A673 (cell line): ENCODE measurements at regions not wholly inside any gene's neighbourhood (a gene's known extent, or its start where the extent isn't known, plus 50 kb on each side); places are given as distances from the start of the nearest gene placed in this dataset.

Experiments used
- BruUV-seq: library from RNA; stranded (reverse); fragments of 400-500 nt; replicated peaks from 2 replicates; lab custom pipeline; 2021; lab: Mats Ljungman, UMichigan
- CTCF ChIA-PET: fragments of 300-600 bp; sonication (Branson Sonifier 250); formaldehyde crosslinking; loops from one replicate; lab custom pipeline; 2022; ENCODE audit warnings: antibody characterized with exemption; lab: Charles Lee
- POLR2A ChIA-PET: fragments of 300-600 bp; sonication (Branson Sonifier 250); formaldehyde crosslinking; loops from one replicate; lab custom pipeline; 2022; ENCODE audit warnings: antibody characterized with exemption; ENCODE audit not compliant: low non-redundant PET; lab: Charles Lee
- DNase-seq: peaks from one replicate; pipeline ENCODE4 v3.0.0-alpha.2; 2015; ENCODE audit warnings: low spot score
- H3K27ac ChIP-seq: fragments of 200-600 bp; sonication (generic); 2 replicates; pipeline ENCODE4 v1.5.1; 2016; ENCODE audit warnings: mixed run types, low read depth, mild to moderate bottlenecking, mixed read lengths, antibody characterized with exemption, low read length; ENCODE audit not compliant: poor library complexity, severe bottlenecking
- H3K27me3 ChIP-seq: fragments of 200-600 bp; sonication (generic); replicated peaks from 2 replicates; pipeline ENCODE4 v1.6.1; 2017; ENCODE audit warnings: mixed run types, low read depth, mild to moderate bottlenecking, mixed read lengths, antibody characterized with exemption, low read length; ENCODE audit not compliant: insufficient read depth, poor library complexity
- H3K36me3 ChIP-seq: fragments of 200-600 bp; sonication (generic); 2 replicates; pipeline ENCODE4 v1.6.1; 2016; ENCODE audit warnings: mixed run types, mild to moderate bottlenecking, mixed read lengths, antibody characterized with exemption, low read length; ENCODE audit not compliant: insufficient read depth, poor library complexity, severe bottlenecking
- H3K4me1 ChIP-seq: fragments of 200-600 bp; sonication (generic); 2 replicates; pipeline ENCODE4 v1.6.1; 2017; ENCODE audit warnings: mixed run types, mild to moderate bottlenecking, mixed read lengths, antibody characterized with exemption, low read length; ENCODE audit not compliant: insufficient read depth, poor library complexity, severe bottlenecking
- H3K4me3 ChIP-seq: fragments of 200-600 bp; sonication (generic); 2 replicates; pipeline ENCODE4 v1.5.1; 2016; ENCODE audit warnings: low read depth, mixed run types, mild to moderate bottlenecking, mixed read lengths, low read length; ENCODE audit not compliant: poor library complexity, severe bottlenecking
- H3K9me3 ChIP-seq: fragments of 200-600 bp; sonication (generic); 2 replicates; pipeline ENCODE4 v1.6.1; 2016; ENCODE audit warnings: mixed run types, low read depth, mild to moderate bottlenecking, mixed read lengths, antibody characterized with exemption, low read length; ENCODE audit not compliant: poor library complexity, severe bottlenecking
- CTCF ChIP-seq: fragments of 300-800, 200-600 bp; sonication (generic); conservative IDR thresholded peaks from 2 replicates; pipeline ENCODE4 v1.5.1; 2017; ENCODE audit warnings: low read depth, mild to moderate bottlenecking, antibody characterized with exemption, low read length, moderate library complexity, mixed read lengths
- EZH2 ChIP-seq: fragments of 200-600 bp; sonication (generic); IDR thresholded peaks from 2 replicates; pipeline ENCODE4 v1.6.1; 2017; ENCODE audit warnings: borderline replicate concordance, low read depth, mild to moderate bottlenecking, mixed read lengths, antibody characterized with exemption, low read length; ENCODE audit not compliant: poor library complexity, severe bottlenecking
- intact Hi-C: fragments of 100-400 bp; cut with micrococcal nuclease; formaldehyde crosslinking; loops from one replicate; pipeline ENCODE4 v1.10.0; 2022; ENCODE audit not compliant: unreplicated experiment

- Histone ChIP-seq H3K4me3 (no peak overlapping the region), H3K9me3 (no peaks in the 10 kb centered on the region), H3K27me3 (no peaks in the 10 kb centered on the region), H3K4me1 (peaks cover 6% of the 10 kb centered on the region), H3K36me3 (no peaks in the 10 kb centered on the region), H3K27ac (peak overlapping the region; percentile 83)
- intact Hi-C loops: loop anchor here (1.0 to 10.0 kb wide), 5 partner anchors 56 to 911 kb away; no protein-coding TSS in a partner anchor
- no peak for DNase-seq
- no peak for TF ChIP-seq EZH2
- TF ChIP-seq CTCF: no peak
- ChIA-PET POLR2A (no interaction called here), CTCF (interaction anchor here (0.6 to 1.1 kb wide), 9 partner anchors 55 to 914 kb away, joined by 3 to 11 read pairs (median 5); no protein-coding TSS in a partner anchor)
- BruUV-seq: no TSS peak
Observed at GRCh38 chr1:29793653-29794348, 557.5 kb downstream of the PTPRU start.

GRCh38 chr1:29793101-29793546 lies 556.8 kb downstream of the PTPRU start:
- ChIA-PET POLR2A (interaction anchor here (0.6 kb wide), 1 partner anchor 1121 kb away, joined by 4 read pairs; no protein-coding TSS in a partner anchor), CTCF (interaction anchor here (0.5 to 1.1 kb wide), 11 partner anchors 47 to 915 kb away, joined by 3 to 11 read pairs (median 5); no protein-coding TSS in a partner anchor)
- no TSS peak for BruUV-seq
- Histone ChIP-seq H3K4me1 (peaks cover 6% of the 10 kb centered on the region), H3K9me3 (no peaks in the 10 kb centered on the region), H3K27ac (peak overlapping the region; percentile 83), H3K36me3 (no peaks in the 10 kb centered on the region), H3K27me3 (no peaks in the 10 kb centered on the region), H3K4me3 (no peak overlapping the region)
- intact Hi-C loops: loop anchor here (1.0 to 10.0 kb wide), 5 partner anchors 56 to 912 kb away; no protein-coding TSS in a partner anchor
- TF ChIP-seq EZH2 (no peak), CTCF (peak; percentile 90)
- DNase-seq: peak; percentile 93

GRCh38 chr1:29789910-29790247 lies 553.6 kb downstream of the PTPRU start:
- POLR2A ChIA-PET: no interaction called here
- no peak for TF ChIP-seq EZH2
- TF ChIP-seq CTCF: no peak

More at GRCh38 chr1:29789910-29790247, 553.6 kb downstream of the PTPRU start:
- no peak for DNase-seq
- Histone ChIP-seq H3K4me1 (peaks cover 6% of the 10 kb centered on the region), H3K27me3 (no peaks in the 10 kb centered on the region), H3K27ac (no peak overlapping the region), H3K9me3 (no peaks in the 10 kb centered on the region), H3K4me3 (no peak overlapping the region), H3K36me3 (no peaks in the 10 kb centered on the region)
- CTCF ChIA-PET: no interaction called here
- no TSS peak for BruUV-seq
- intact Hi-C loops: loop anchor here (5.0 to 10.0 kb wide), 3 partner anchors 83 to 915 kb away; no protein-coding TSS in a partner anchor
